Liver (tissue), 7 donors: ENCODE measurements at regions not wholly inside any gene's neighbourhood (a gene's known extent, or its start where the extent isn't known, plus 50 kb on each side); places are given as distances from the start of the nearest gene placed in this dataset.

Source experiments
- DNase-seq: peaks from one replicate; pipeline ENCODE4 v3.0.0-alpha.2; 2017; ENCODE audit warnings: low spot score
- H3K27ac ChIP-seq, 2 donors: one replicate each; pipeline ENCODE4 v1.7.0; 2013; ENCODE audit warnings: inconsistent platforms in 2 of 2, low read length in 2 of 2, control low read depth in 1 of 2, low read depth in 1 of 2, mild to moderate bottlenecking in 1 of 2
- H3K27me3 ChIP-seq, 4 donors: one replicate each; pipeline versions ENCODE4 v1.6.1 to v1.7.0; 2013; ENCODE audit warnings: low read length in 3 of 4, inconsistent platforms in 1 of 4, mild to moderate bottlenecking in 1 of 4, moderate library complexity in 1 of 4; ENCODE audit not compliant: control insufficient read depth in 4 of 4, insufficient read depth in 4 of 4
- H3K36me3 ChIP-seq, 4 donors: one replicate each; pipeline versions ENCODE4 v1.6.1 to v1.7.0; 2013; ENCODE audit warnings: low read length in 3 of 4, mild to moderate bottlenecking in 3 of 4, low read depth in 1 of 4, moderate library complexity in 1 of 4; ENCODE audit not compliant: control insufficient read depth in 4 of 4, insufficient read depth in 3 of 4
- H3K4me1 ChIP-seq, 4 donors: one replicate each; pipeline versions ENCODE4 v1.6.1 to v1.7.0; 2013; ENCODE audit warnings: low read length in 3 of 4, mild to moderate bottlenecking in 3 of 4, moderate library complexity in 1 of 4; ENCODE audit not compliant: control insufficient read depth in 4 of 4, insufficient read depth in 4 of 4
- H3K4me3 ChIP-seq, 3 donors: one replicate each; pipeline versions ENCODE4 v1.6.1 to v1.7.0; 2013; ENCODE audit warnings: low read length in 3 of 3, control low read depth in 1 of 3, low read depth in 1 of 3, mild to moderate bottlenecking in 1 of 3
- H3K9ac ChIP-seq, 2 donors: one replicate each; pipeline ENCODE4 v1.7.0; 2013; ENCODE audit warnings: low read length in 2 of 2, mild to moderate bottlenecking in 2 of 2, moderate library complexity in 2 of 2, control low read depth in 1 of 2, low read depth in 1 of 2
- H3K9me3 ChIP-seq, 4 donors: one replicate each; pipeline versions ENCODE4 v1.6.1 to v1.7.0; 2013; ENCODE audit warnings: low read length in 3 of 4; ENCODE audit not compliant: control insufficient read depth in 4 of 4
- ATF3 ChIP-seq: IDR thresholded peaks from 2 replicates; pipeline ENCODE4 v1.6.1; 2016; ENCODE audit warnings: antibody characterized with exemption
- FOXA1 ChIP-seq: IDR thresholded peaks from 2 replicates; pipeline ENCODE4 v1.6.1; 2016; ENCODE audit warnings: antibody characterized with exemption
- FOXA2 ChIP-seq: IDR thresholded peaks from 2 replicates; pipeline ENCODE4 v1.6.1; 2016; ENCODE audit warnings: antibody characterized with exemption
- GABPA ChIP-seq, 2 donors: IDR thresholded peaks in 1 of 2; conservative IDR thresholded peaks in 1 of 2; 2 replicates each; pipeline ENCODE4 v1.6.1; 2016; ENCODE audit warnings: antibody characterized with exemption in 2 of 2, mild to moderate bottlenecking in 1 of 2, moderate library complexity in 1 of 2
- HNF4G ChIP-seq: IDR thresholded peaks from 2 replicates; pipeline ENCODE4 v1.6.1; 2016; ENCODE audit warnings: antibody characterized with exemption
- JUND ChIP-seq, 2 donors: IDR thresholded peaks; 2 replicates each; pipeline ENCODE4 v1.6.1; 2016; ENCODE audit warnings: antibody characterized with exemption in 2 of 2
- RAD21 ChIP-seq, 2 donors: IDR thresholded peaks; 2 replicates each; pipeline ENCODE4 v1.6.1; 2016; ENCODE audit warnings: antibody characterized with exemption in 2 of 2, mild to moderate bottlenecking in 2 of 2
- REST ChIP-seq: IDR thresholded peaks from 2 replicates; pipeline ENCODE4 v1.6.1; 2016; ENCODE audit warnings: antibody characterized with exemption, mild to moderate bottlenecking
- RXRA ChIP-seq, 2 donors: IDR thresholded peaks; 2 replicates each; pipeline ENCODE4 v1.6.1; 2017 to 2018; ENCODE audit warnings: antibody characterized with exemption in 2 of 2, mild to moderate bottlenecking in 1 of 2
- SP1 ChIP-seq: IDR thresholded peaks from 2 replicates; pipeline ENCODE4 v1.6.1; 2018; ENCODE audit warnings: antibody characterized with exemption, mild to moderate bottlenecking
- TAF1 ChIP-seq: conservative IDR thresholded peaks from 2 replicates; pipeline ENCODE4 v1.6.1; 2016; ENCODE audit warnings: antibody characterized with exemption, mild to moderate bottlenecking
- YY1 ChIP-seq: IDR thresholded peaks from 2 replicates; pipeline ENCODE4 v1.6.1; 2016; ENCODE audit warnings: antibody characterized with exemption, mild to moderate bottlenecking
- ZBTB33 ChIP-seq: IDR thresholded peaks from 2 replicates; pipeline ENCODE4 v1.6.1; 2016; ENCODE audit warnings: antibody characterized with exemption
- WGBS: extraction: QIAGEN DNeasy Blood & Tissue Kit; methylation state at CpG from one replicate; pipeline ENCODE4 v1.1.7; 2013; 5-methylcytosine and 5-hydroxymethylcytosine counted together
- TF ChIP-seq, protein P1 (sequence below): IDR thresholded peaks from 2 replicates; pipeline ENCODE4 v1.6.1; 2016; ENCODE audit warnings: antibody characterized with exemption
- donor health status: healthy.
- donor health status: healthy.
- donor health status: healthy.
- donor health status: healthy.

- no peak for DNase-seq
- H3K9me3 ChIP-seq = no peaks in the 10 kb centered on the region
- H3K36me3 ChIP-seq = no peaks in the 10 kb centered on the region
- TF ChIP-seq ZBTB33 (no peak), SP1 (no peak), GABPA (IDR thresholded peaks at IDR 0.05 in 1 of 2, conservative IDR thresholded peaks at IDR 0.05 in 1 of 2) (no peak), ATF3 (no peak)
- no peak overlapping the region for H3K27ac ChIP-seq
- H3K27me3 ChIP-seq = peaks cover 0 to 6% (median 2%) of the 10 kb centered on the region in 4 donors
- WGBS = 88% methylated on average over 1 of the region's 1 CpG
- H3K9ac ChIP-seq = no peak overlapping the region
- no peak overlapping the region for H3K4me3 ChIP-seq
- peaks cover 0 to 2% (median 0%) of the 10 kb centered on the region in 4 donors for H3K4me1 ChIP-seq
Observed at GRCh38 chr16:55061126-55061525, 130.5 kb downstream of the IRX5 start.

GRCh38 chr16:55062442-55062841 lies 131.8 kb downstream of the IRX5 start:
- TF ChIP-seq RAD21 (IDR thresholded peaks at IDR 0.05) (no peak), ATF3 (no peak), TAF1 (no peak), FOXA1 (no peak)
- Histone ChIP-seq H3K9me3 (no peaks in the 10 kb centered on the region), H3K4me1 (no peaks in the 10 kb centered on the region), H3K27ac (no peak overlapping the region), H3K36me3 (no peaks in the 10 kb centered on the region), H3K9ac (no peak overlapping the region), H3K27me3 (peaks cover 0 to 3% (median 0%) of the 10 kb centered on the region in 4 donors), H3K4me3 (no peak overlapping the region)
- 93% methylated on average over 2 of the region's 2 CpGs for WGBS
- DNase-seq = no peak

- Histone ChIP-seq H3K9me3 (no peaks in the 10 kb centered on the region), H3K27me3 (peaks cover 0 to 2% (median 0%) of the 10 kb centered on the region in 4 donors), H3K4me3 (no peak overlapping the region), H3K9ac (no peak overlapping the region), H3K27ac (no peak overlapping the region), H3K36me3 (no peaks in the 10 kb centered on the region), H3K4me1 (no peaks in the 10 kb centered on the region)
- 96% methylated on average over 1 of the region's 1 CpG for WGBS
- TF ChIP-seq REST = no peak
- no peak for TF ChIP-seq HNF4G
- TF ChIP-seq, protein P1, sequence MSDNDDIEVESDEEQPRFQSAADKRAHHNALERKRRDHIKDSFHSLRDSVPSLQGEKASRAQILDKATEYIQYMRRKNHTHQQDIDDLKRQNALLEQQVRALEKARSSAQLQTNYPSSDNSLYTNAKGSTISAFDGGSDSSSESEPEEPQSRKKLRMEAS = no peak
- TF ChIP-seq FOXA2 = no peak
- no peak for TF ChIP-seq TAF1
- TF ChIP-seq JUND (IDR thresholded peaks at IDR 0.05) = no peak
- no peak for TF ChIP-seq ATF3
- no peak for TF ChIP-seq RXRA (IDR thresholded peaks at IDR 0.05)
- TF ChIP-seq YY1 = no peak
- no peak for TF ChIP-seq FOXA1
- no peak for DNase-seq
Observed at GRCh38 chr16:55072976-55073375, 142.3 kb downstream of the IRX5 start.
